ENCODE measurements at regions not wholly inside any gene's neighbourhood (a gene's known extent, or its start where the extent isn't known, plus 50 kb on each side); places are given as distances from the start of the nearest gene placed in this dataset.
A peak's percentile ranks its signal among the peaks of the same experiment; 100 is the strongest.

- Histone ChIP-seq H3K9me3 (ENCODE audit: low read depth) (no peaks in the 10 kb centered on the region), H3K4me2 (no peak overlapping the region), H3K27me3 (no peaks in the 10 kb centered on the region), H3K36me3 (no peaks in the 10 kb centered on the region), H3K9ac (no peak overlapping the region), H4K20me1 (ENCODE audit: low read depth) (no peaks in the 10 kb centered on the region), H3K4me1 (peaks cover 33% of the 10 kb centered on the region), H3K4me3 (no peak overlapping the region), H3K79me2 (ENCODE audit: low read depth) (no peaks in the 10 kb centered on the region), H3K27ac (no peak overlapping the region), H2AFZ (replicated peaks) (no peak overlapping the region), H3F3A (ENCODE audit: low read depth) (peaks cover 8% of the 10 kb centered on the region)
- no peaks in the 10 kb centered on the region for H3K9me3 Mint-ChIP-seq
- TF ChIP-seq CTCF (IDR thresholded peaks at IDR 0.05) = no peak
- no peak for TF ChIP-seq EZH2 (IDR thresholded peaks at IDR 0.05)
- TF ChIP-seq EZH2phosphoT487 (IDR thresholded peaks at IDR 0.05) = no peak
- no peak overlapping the region for H3K4me3 Mint-ChIP-seq
- no peak for DNase-seq (ENCODE audit: low spot score)
- H3K36me3 Mint-ChIP-seq = no peaks in the 10 kb centered on the region
- peaks cover 12% of the 10 kb centered on the region for H3K27me3 Mint-ChIP-seq (ENCODE audit: insufficient read depth, low read depth)
- peaks cover 31% of the 10 kb centered on the region for H3K4me1 Mint-ChIP-seq
- H3K27ac Mint-ChIP-seq = no peak overlapping the region
Observed at GRCh38 chr6:6821639-6822261, 233.2 kb downstream of the LY86 start.

- H3K36me3 ChIP-seq = no peaks in the 10 kb centered on the region
- H3K4me3 ChIP-seq = no peak overlapping the region
- H3K27me3 ChIP-seq = no peaks in the 10 kb centered on the region
- H3K27me3 Mint-ChIP-seq (ENCODE audit: insufficient read depth, low read depth) = peaks cover 14% of the 10 kb centered on the region
- peaks cover 29% of the 10 kb centered on the region for H3K4me1 Mint-ChIP-seq
- TF ChIP-seq EZH2 (IDR thresholded peaks at IDR 0.05) (no peak), EZH2phosphoT487 (IDR thresholded peaks at IDR 0.05) (no peak), CTCF (IDR thresholded peaks at IDR 0.05) (no peak)
- H3K9me3 ChIP-seq (ENCODE audit: low read depth) = no peaks in the 10 kb centered on the region
- H2AFZ ChIP-seq (replicated peaks) = no peak overlapping the region
- peaks cover 33% of the 10 kb centered on the region for H3K4me1 ChIP-seq
- H3K9ac ChIP-seq = no peak overlapping the region
- no peak overlapping the region for H3K4me3 Mint-ChIP-seq
- H3K36me3 Mint-ChIP-seq = no peaks in the 10 kb centered on the region
- H4K20me1 ChIP-seq (ENCODE audit: low read depth) = no peaks in the 10 kb centered on the region
- H3K4me2 ChIP-seq = no peak overlapping the region
- DNase-seq (ENCODE audit: low spot score) = no peak
- H3K9me3 Mint-ChIP-seq = no peaks in the 10 kb centered on the region
- no peaks in the 10 kb centered on the region for H3K79me2 ChIP-seq (ENCODE audit: low read depth)
- no peak overlapping the region for H3K27ac Mint-ChIP-seq
- H3F3A ChIP-seq (ENCODE audit: low read depth) = peaks cover 8% of the 10 kb centered on the region
- H3K27ac ChIP-seq = no peak overlapping the region
Observed at GRCh38 chr6:6823030-6823429, 234.5 kb downstream of the LY86 start.

- peaks cover 29% of the 10 kb centered on the region for H3K4me1 Mint-ChIP-seq
- no peaks in the 10 kb centered on the region for H3K9me3 Mint-ChIP-seq
- TF ChIP-seq EZH2phosphoT487 (IDR thresholded peaks at IDR 0.05) (no peak), CTCF (IDR thresholded peaks at IDR 0.05) (no peak), EZH2 (IDR thresholded peaks at IDR 0.05) (no peak)
- no peak for DNase-seq (ENCODE audit: low spot score)
- peaks cover 8% of the 10 kb centered on the region for H3F3A ChIP-seq (ENCODE audit: low read depth)
- no peak overlapping the region for H3K4me3 Mint-ChIP-seq
- H2AFZ ChIP-seq (replicated peaks) = no peak overlapping the region
- no peaks in the 10 kb centered on the region for H3K9me3 ChIP-seq (ENCODE audit: low read depth)
- H3K27me3 ChIP-seq = no peaks in the 10 kb centered on the region
- H3K9ac ChIP-seq = no peak overlapping the region
- no peak overlapping the region for H3K4me2 ChIP-seq
- no peaks in the 10 kb centered on the region for H3K36me3 ChIP-seq
- H3K27ac ChIP-seq = no peak overlapping the region
- H3K4me3 ChIP-seq = no peak overlapping the region
- peaks cover 27% of the 10 kb centered on the region for H3K4me1 ChIP-seq
- no peaks in the 10 kb centered on the region for H3K36me3 Mint-ChIP-seq
- H3K27ac Mint-ChIP-seq = peak overlapping the region; percentile 43
- no peaks in the 10 kb centered on the region for H4K20me1 ChIP-seq (ENCODE audit: low read depth)
- peaks cover 14% of the 10 kb centered on the region for H3K27me3 Mint-ChIP-seq (ENCODE audit: insufficient read depth, low read depth)
- no peaks in the 10 kb centered on the region for H3K79me2 ChIP-seq (ENCODE audit: low read depth)
Observed at GRCh38 chr6:6823568-6824224, 235.2 kb downstream of the LY86 start.

Measured in neural progenitor cell (in vitro differentiated cells).